Keratinocyte (primary cell): ENCODE measurements at regions not wholly inside any gene's neighbourhood (a gene's known extent, or its start where the extent isn't known, plus 50 kb on each side); places are given as distances from the start of the nearest gene placed in this dataset.

ENCODE experiments used
- DNase-seq: peaks from one replicate; pipeline ENCODE4 v3.0.0-alpha.2; 2011; ENCODE audit warnings: low read depth, missing footprints, low spot score
- FAIRE-seq: peaks from 2 replicates; lab custom pipeline; 2011; peaks lifted over from hg19 to GRCh38; lab: Jason Lieb, UNC
- H2AFZ ChIP-seq: 2 replicates; pipeline ENCODE4 v1.6.0; 2012; ENCODE audit warnings: low read length, control low read depth, inconsistent platforms; ENCODE audit not compliant: control insufficient read depth
- H3K27ac ChIP-seq: 2 replicates; pipeline ENCODE4 v1.5.1; 2011; ENCODE audit warnings: low read length; ENCODE audit not compliant: control insufficient read depth, insufficient read depth
- H3K27me3 ChIP-seq: 3 replicates; pipeline ENCODE4 v1.6.0; 2011; ENCODE audit warnings: low read length; ENCODE audit not compliant: control insufficient read depth, insufficient read depth; ENCODE audit errors: extremely low read depth
- H3K36me3 ChIP-seq, 2 experiments: 2 replicates in 1 of 2; 3 replicates in 1 of 2; pipeline ENCODE4 v1.5.1; 2011; ENCODE audit warnings: low read length in 2 of 2, mild to moderate bottlenecking in 1 of 2; ENCODE audit not compliant: control insufficient read depth in 2 of 2, insufficient read depth in 2 of 2; ENCODE audit errors: extremely low read depth in 1 of 2
- H3K4me1 ChIP-seq: 3 replicates; pipeline ENCODE4 v1.5.1; 2011; ENCODE audit warnings: low read length; ENCODE audit not compliant: control insufficient read depth, insufficient read depth; ENCODE audit errors: extremely low read depth
- H3K4me2 ChIP-seq: 3 replicates; pipeline ENCODE4 v1.6.0; 2011; ENCODE audit warnings: low read depth, low read length; ENCODE audit not compliant: control insufficient read depth, insufficient read depth; ENCODE audit errors: extremely low read depth
- H3K4me3 ChIP-seq, 3 experiments: fragments of 200-600 bp in 1 of 3; sonication (generic) in 1 of 3; 2 replicates in 2 of 3; 3 replicates in 1 of 3; pipeline ENCODE4 v1.5.1; 2011 to 2016; ENCODE audit warnings: low read length in 3 of 3, mild to moderate bottlenecking in 3 of 3, control low read depth in 2 of 3, inconsistent platforms in 1 of 3, low read depth in 1 of 3, mixed read lengths in 1 of 3, mixed run types in 1 of 3, moderate library complexity in 1 of 3; ENCODE audit not compliant: control insufficient read depth in 2 of 3, insufficient read depth in 2 of 3; ENCODE audit errors: extremely low read depth in 1 of 3
- H3K79me2 ChIP-seq: 2 replicates; pipeline ENCODE4 v1.6.0; 2012; ENCODE audit warnings: low read length; ENCODE audit not compliant: control insufficient read depth, insufficient read depth
- H3K9ac ChIP-seq: 3 replicates; pipeline ENCODE4 v1.6.0; 2011; ENCODE audit warnings: low read length; ENCODE audit not compliant: control insufficient read depth, insufficient read depth; ENCODE audit errors: extremely low read depth
- H3K9me1 ChIP-seq: 3 replicates; pipeline ENCODE4 v1.6.0; 2011; ENCODE audit warnings: low read length; ENCODE audit not compliant: control insufficient read depth, insufficient read depth; ENCODE audit errors: extremely low read depth
- H3K9me3 ChIP-seq: 2 replicates; pipeline ENCODE4 v1.5.1; 2012; ENCODE audit warnings: low read depth, low read length; ENCODE audit not compliant: control insufficient read depth
- H4K20me1 ChIP-seq: 3 replicates; pipeline ENCODE4 v1.6.0; 2011; ENCODE audit warnings: low read length; ENCODE audit not compliant: control insufficient read depth, insufficient read depth; ENCODE audit errors: extremely low read depth
- CTCF ChIP-seq, 3 experiments: IDR thresholded peaks in 1 of 3; conservative IDR thresholded peaks in 1 of 3; optimal IDR thresholded peaks in 1 of 3; 2 replicates in 2 of 3; 3 replicates in 1 of 3; pipeline versions ENCODE3 to v1.5.1; 2011; ENCODE audit warnings: low read length in 3 of 3, mild to moderate bottlenecking in 3 of 3, moderate library complexity in 2 of 3, control low read depth in 1 of 3, inconsistent platforms in 1 of 3; ENCODE audit not compliant: insufficient read depth in 2 of 3; ENCODE audit errors: extremely low read depth in 1 of 3
- EZH2 ChIP-seq: IDR thresholded peaks from one replicate; pipeline ENCODE4 v1.6.1; 2012; ENCODE audit warnings: inconsistent platforms, mild to moderate bottlenecking, low read length, moderate library complexity
- dilution Hi-C: fragments of 300-500 bp; cut with MboI; formaldehyde crosslinking; loops from one replicate; pipeline ENCODE4 v1.7.0; 2020; ENCODE audit warnings: low sequenced_read_pairs; ENCODE audit not compliant: extremely low pct_ligation_motif_present

GRCh38 chr5:152083231-152083630 lies 158.6 kb upstream of the GLRA1 start:
- Histone ChIP-seq H3K79me2 (no peaks in the 10 kb centered on the region), H3K36me3 (no peaks in the 10 kb centered on the region), H3K9me3 (no peaks in the 10 kb centered on the region), H3K27ac (no peak overlapping the region), H3K4me1 (no peaks in the 10 kb centered on the region), H4K20me1 (no peaks in the 10 kb centered on the region), H3K27me3 (no peaks in the 10 kb centered on the region), H2AFZ (no peak overlapping the region), H3K4me2 (no peak overlapping the region), H3K9ac (no peak overlapping the region), H3K9me1 (no peaks in the 10 kb centered on the region), H3K4me3 (no peak overlapping the region)
- FAIRE-seq (no peak), DNase-seq (no peak)
- dilution Hi-C loops: no loop called here
- TF ChIP-seq CTCF (optimal IDR thresholded peaks at IDR 0.05 in 1 of 3, IDR thresholded peaks at IDR 0.05 in 1 of 3, conservative IDR thresholded peaks at IDR 0.05 in 1 of 3; ENCODE audit: extremely low read depth in 1 of 3, insufficient read depth in 2 of 3, low read length in 3 of 3) (no peak), EZH2 (no peak)

- FAIRE-seq (no peak), DNase-seq (no peak)
- H3K9ac ChIP-seq: no peak overlapping the region
- H2AFZ ChIP-seq: no peak overlapping the region
- H3K4me1 ChIP-seq: no peaks in the 10 kb centered on the region
- no peak overlapping the region for H3K27ac ChIP-seq
- TF ChIP-seq CTCF (optimal IDR thresholded peaks at IDR 0.05 in 1 of 3, IDR thresholded peaks at IDR 0.05 in 1 of 3, conservative IDR thresholded peaks at IDR 0.05 in 1 of 3; ENCODE audit: extremely low read depth in 1 of 3, insufficient read depth in 2 of 3, low read length in 3 of 3) (no peak), EZH2 (no peak)
- no peak overlapping the region for H3K4me3 ChIP-seq
- no peak overlapping the region for H3K4me2 ChIP-seq
- no peaks in the 10 kb centered on the region for H3K27me3 ChIP-seq
- no peaks in the 10 kb centered on the region for H3K9me3 ChIP-seq
- no peaks in the 10 kb centered on the region for H3K79me2 ChIP-seq
- no peaks in the 10 kb centered on the region for H4K20me1 ChIP-seq
- H3K36me3 ChIP-seq: no peaks in the 10 kb centered on the region
- no peaks in the 10 kb centered on the region for H3K9me1 ChIP-seq
- dilution Hi-C loops: no loop called here
These were observed 147.4 kb upstream of the GLRA1 start for GRCh38 chr5:152072091-152072490.
